NCI-H2171 treated with DMSO at 0.1 percent for 48 hours (cell line): ENCODE measurements at regions not wholly inside any gene's neighbourhood (a gene's known extent, or its start where the extent isn't known, plus 50 kb on each side); places are given as distances from the start of the nearest gene placed in this dataset.
A peak's percentile ranks its signal among the peaks of the same experiment; 100 is the strongest.

Experiments
- DNase-seq: peaks from one replicate; lab custom pipeline; 2025; lab: John Stamatoyannopoulos, UW

- peak; percentile 63 for DNase-seq
Measured at GRCh38 chr11:45518141-45518832, 147.1 kb downstream of the CHST1 start.

- no peak for DNase-seq
Measured at GRCh38 chr11:45517171-45517770, 148.2 kb downstream of the CHST1 start.

DNA sequence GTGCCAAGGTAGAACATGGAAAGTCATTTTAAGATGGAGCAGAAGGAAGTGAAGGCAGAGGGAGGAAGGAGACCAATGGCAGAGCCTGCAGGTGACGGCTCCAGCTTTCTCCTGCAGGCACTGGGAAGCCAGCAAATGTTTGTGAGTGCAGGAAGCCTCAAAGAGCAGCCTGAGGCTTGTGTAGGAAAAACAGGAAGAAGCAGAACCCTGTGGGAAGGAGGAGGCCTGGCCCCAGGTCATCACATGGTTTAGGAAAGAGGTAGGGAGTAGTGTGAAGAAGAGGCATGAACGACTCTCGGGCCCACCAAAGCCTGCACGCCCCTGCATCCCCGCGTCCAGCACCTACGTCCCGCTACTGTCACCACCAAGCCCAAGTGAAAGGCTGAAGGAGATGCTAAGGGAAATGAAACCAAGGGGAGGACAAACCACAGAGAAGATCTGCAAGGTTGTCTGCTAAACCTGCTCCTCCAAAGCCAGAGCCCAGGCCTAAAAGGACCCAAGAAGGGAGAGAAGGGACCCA is 151.5 kb downstream of the CHST1 start:
- no peak for DNase-seq

GRCh38 chr11:45512471-45513148 is 152.8 kb downstream of the CHST1 start:
- DNase-seq = peak; percentile 43

GRCh38 chr11:45511566-45511965 is 153.9 kb downstream of the CHST1 start:
- peak; percentile 81 for DNase-seq

GRCh38 chr11:45507916-45508315 is 157.5 kb downstream of the CHST1 start:
- no peak for DNase-seq

DNA sequence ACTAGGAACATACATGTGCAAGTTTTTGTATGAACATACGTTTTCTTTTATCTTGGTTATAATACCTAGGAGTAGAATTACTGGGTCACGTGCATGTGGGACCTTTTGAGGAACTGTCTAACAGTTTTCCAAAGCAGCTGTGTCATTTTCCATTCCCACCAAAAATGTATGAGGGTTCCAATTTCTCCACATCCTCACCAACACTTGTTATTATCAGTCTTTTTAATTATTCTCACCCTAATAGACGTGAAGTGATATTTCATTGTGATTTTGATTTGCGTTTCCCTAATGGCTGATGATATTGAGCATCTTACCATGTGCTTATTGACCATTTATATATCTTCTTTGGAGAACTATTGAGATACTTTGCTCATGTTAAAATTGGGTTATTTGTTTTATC is 162.1 kb downstream of the CHST1 start:
- DNase-seq = no peak

DNA sequence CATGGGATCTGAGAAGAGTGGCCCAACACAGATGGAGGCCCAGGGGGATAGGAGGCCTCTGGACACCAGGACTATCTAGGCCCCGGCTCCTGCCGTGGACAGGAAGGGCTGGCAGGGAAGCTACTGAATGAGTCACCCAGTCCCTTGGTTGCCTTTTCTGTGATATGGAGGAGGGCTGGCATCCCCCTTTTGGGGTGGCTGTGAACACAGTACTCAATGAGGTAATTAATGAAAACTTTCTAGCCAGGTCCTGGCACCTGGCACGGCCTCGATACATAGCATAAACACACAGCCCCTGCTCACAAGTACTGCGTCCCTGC is 163.2 kb downstream of the CHST1 start:
- DNase-seq = no peak

DNA sequence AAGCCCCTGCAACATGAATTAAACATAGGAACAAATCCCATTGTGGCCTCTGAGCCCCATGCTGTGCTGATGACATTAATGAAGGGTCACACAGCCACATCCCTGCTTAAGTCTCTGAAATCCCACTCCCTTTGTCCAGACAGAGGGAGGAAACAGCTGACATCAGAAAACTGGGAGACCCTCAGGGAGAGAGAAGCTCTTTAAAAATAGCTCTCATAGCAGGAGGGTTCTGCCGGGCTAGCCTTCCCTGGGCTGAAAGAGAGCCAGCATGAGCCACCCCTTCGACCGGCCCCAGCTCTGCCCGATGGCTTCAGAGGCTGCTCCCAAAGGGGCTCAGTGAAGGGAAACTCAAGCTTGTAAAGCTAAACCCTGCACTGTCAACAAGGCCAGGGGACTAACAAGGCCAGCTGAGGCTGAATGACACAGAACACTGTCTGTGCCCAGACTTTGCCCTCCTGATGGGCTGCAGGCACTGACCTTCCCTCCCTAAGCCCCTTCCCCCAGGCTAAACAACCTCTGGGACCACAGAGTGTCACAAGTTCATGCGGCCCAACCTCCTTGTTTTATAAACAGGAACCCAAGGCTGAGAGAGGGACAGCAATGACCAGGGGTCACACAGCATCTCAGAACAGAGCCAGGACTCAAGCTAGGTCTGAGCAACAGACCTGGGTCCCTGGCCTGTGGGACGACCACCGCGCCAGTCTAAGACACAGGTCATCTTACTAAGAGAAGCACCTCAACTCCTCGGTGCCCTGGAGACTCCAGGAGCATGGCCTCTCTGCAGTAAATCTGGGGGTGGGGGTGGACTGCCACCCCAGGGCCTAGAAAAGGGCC is 163.8 kb downstream of the CHST1 start:
- no peak for DNase-seq

DNA sequence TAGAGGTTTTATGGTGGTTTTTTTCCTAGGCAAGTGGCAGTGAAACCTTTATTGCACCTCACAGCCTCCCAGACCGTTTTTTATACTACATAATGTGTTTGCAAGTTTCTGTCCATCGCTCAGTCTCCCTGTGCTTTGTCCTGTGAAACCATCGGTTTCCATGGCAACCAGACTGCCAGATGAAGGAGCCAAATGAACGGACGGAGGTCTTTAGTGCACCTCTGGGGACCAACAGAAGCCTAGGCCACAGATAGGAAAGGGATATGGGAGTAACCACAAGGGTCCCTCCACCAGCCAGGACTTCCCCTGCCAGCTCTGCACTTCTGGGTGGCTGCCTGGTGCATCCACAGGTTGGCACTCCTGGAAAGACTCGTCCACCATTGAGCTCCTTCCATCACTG is 165.0 kb downstream of the CHST1 start:
- DNase-seq = no peak

DNA sequence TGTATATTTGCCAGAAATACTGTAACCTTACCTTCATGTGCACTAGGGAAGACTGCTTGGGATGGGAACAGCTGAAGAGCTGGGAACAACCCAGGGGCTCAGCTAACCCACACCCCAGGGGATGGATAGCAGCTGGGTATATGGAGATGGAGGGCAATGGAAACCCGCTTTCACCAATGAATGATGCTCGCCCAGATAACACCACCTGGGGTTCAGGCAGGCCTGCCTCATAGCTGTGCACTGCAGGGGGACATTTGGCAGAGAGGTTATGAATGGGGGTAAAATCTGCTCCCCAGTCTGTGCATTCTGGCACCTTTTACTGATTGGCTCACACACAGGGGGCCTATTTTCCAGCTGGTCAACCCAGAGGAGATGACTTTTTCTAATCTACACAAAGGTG is 170.7 kb downstream of the CHST1 start:
- DNase-seq = peak; percentile 76

DNA sequence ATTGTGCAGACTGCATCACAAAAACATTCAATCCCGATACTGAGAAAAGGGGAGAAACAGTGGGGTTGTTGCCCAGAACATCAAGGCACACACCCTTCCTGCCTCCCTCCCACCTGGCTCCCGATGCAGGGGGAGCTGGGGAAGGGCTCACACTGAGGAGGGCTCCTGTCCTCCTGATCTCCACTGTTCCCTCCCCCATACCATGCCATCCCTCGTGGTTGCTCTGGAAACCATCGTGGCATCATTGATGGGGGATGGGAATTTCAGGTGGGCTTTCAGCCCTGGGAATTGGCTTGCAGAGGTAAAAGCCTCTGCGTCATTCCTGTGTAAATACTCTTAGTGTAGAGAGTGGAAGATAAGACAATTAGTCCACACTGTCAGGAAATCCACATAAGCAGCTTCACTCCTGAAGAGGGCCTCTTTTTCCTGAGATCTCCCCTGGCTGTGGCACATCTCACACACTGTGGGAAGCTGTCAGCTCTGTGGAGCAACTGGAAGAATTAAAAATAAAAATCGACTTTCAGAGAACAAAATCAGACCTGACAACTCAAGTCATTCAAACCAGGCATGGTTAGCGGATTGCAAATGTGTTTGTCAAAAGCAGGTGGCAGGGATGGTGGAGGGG is 176.0 kb downstream of the CHST1 start:
- DNase-seq = no peak

DNA sequence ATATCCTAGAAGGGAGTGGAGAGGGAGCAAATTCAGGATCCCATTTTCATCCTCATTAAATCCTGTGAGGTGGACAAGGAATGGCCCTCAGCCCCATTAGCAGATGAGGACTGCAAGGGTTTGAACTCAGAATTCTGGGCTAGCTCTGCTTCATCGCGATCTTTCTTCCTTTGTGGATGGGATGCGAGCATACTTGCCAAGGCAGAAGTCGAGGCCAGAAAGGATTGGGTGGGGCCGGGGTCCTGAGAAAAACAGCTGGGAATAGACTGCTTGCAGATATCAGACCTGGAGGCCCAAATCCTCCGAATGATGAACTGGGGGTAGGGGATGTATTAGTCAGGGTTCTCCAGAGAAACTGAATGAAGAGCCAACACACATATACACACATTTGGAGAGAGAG is 179.0 kb downstream of the CHST1 start:
- DNase-seq = no peak

- DNase-seq = no peak
Measured at GRCh38 chr11:45485070-45485707, 180.2 kb downstream of the CHST1 start.

DNA sequence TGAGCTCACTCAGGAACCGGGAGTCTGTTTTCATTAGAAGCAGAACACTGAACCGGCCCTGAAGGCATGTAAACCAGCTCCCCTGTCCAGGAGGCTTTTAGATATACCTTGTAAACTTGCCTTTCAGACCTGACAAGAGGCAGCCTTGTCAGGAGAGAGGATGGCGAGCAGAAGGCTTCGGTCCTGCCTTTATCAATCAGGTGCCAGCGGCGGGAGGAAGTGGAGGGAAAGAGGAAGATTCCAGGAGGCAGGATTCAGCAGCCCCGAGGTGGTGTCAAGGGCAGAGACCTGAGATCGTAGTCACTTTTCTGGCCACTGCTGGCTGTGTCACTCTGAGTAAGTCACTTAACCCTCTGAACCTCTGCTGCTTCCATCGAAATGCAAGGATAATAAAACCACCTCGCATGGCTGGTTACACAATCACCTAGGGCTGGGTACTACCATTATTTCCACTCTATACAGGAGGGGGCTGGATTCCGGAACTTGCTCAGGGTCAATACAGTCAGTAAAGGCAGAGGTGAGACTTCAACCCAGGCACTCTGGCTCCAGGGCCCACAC is 181.0 kb downstream of the CHST1 start:
- DNase-seq = no peak

DNA sequence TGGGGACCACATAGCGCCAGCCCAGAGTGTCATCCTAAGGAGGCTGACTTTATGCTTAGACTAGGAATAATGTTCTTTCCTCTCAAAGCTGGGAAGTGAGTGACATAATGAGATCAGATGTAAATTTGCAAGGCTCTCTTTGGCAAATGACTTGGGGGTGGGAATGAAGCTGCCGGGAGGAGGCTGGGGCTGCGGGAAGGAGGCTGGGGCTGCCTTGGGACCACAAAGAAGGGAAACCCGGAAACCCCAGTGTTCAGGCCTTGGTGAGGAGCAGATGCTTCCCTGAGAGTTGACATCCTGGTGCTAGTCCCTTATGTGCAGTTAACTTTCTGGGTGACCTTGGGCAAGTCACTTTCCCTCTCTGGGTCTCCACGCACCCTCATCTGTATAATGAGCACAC is 182.0 kb downstream of the CHST1 start:
- DNase-seq = no peak

GRCh38 chr11:45482331-45482730 is 183.1 kb downstream of the CHST1 start:
- no peak for DNase-seq

- DNase-seq = no peak
Measured at GRCh38 chr11:45481026-45481425, 184.4 kb downstream of the CHST1 start.

DNA sequence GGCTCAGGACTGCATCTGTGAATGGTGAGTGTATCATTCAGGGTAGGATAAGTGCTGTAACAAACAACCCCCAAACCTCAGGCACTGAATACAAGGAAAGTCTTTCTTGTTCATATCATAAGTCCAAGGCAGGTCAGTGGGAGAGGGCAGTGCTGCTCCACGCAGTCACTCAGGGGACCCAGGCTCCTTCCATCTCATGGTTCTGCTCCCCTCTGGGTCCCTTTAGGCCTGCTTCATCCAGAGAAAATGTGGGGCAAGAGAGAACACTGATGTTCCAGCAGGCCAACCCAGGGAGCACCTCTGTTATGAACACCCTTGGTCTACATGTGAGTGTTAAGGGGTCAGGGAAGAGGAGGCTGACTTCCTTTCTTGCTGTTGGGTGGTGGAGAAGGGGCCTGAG is 187.8 kb downstream of the CHST1 start:
- no peak for DNase-seq

GRCh38 chr11:45476126-45476525 is 189.3 kb downstream of the CHST1 start:
- no peak for DNase-seq

DNA sequence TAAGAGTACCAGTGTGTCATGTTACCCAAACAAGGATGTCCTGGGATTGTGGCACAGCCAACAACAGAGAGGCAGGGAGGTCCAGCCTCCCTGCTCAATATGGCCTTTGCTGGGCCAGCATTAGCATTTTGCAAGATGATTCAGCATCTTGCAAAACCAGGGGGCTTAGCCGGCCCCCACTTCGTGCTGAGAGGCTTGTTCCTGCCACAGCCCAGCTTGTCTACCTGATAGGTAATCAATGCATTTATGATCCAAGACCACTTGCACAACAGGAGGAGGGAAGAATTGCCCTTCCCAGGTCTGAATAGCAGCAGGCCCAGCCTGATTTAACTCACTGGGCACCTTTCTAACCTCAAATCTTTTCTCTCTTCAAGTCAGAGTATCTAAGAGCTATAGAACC is 189.0 kb upstream of the SYT13 start:
- no peak for DNase-seq
